DMS53 treated with DMSO at 0.1 percent for 48 hours (cell line): ENCODE measurements at regions not wholly inside any gene's neighbourhood (a gene's known extent, or its start where the extent isn't known, plus 50 kb on each side); places are given as distances from the start of the nearest gene placed in this dataset.
"Not testable (repeated sequence)": the region's sequence is repeated elsewhere in the genome, so short reads cannot be mapped to it uniquely, and the experiment has no call there.

Experiments
- DNase-seq: peaks from one replicate; lab custom pipeline; 2025; ENCODE audit not compliant: unreplicated experiment; lab: John Stamatoyannopoulos, UW

- DNase-seq: not testable (repeated sequence)
Observed at GRCh38 chrX:71822314-71822713, 59.2 kb downstream of the CXorf49B start.

- no peak for DNase-seq
Observed at GRCh38 chrX:71823391-71824057, 60.4 kb downstream of the CXorf49B start.

GRCh38 chrX:71828086-71828485, 64.9 kb downstream of the CXorf49B start:
- no peak for DNase-seq

- DNase-seq: not testable (repeated sequence)
Observed at GRCh38 chrX:71838092-71838491, 72.6 kb upstream of the NHSL2 start.

- no peak for DNase-seq
Observed at GRCh38 chrX:71846429-71846828, 64.2 kb upstream of the NHSL2 start.

- DNase-seq: no peak
Observed at GRCh38 chrX:71852182-71852581, 58.5 kb upstream of the NHSL2 start.

GRCh38 chrX:71859637-71860036, 51.0 kb upstream of the NHSL2 start:
- DNase-seq: peak; percentile 14
